Transverse colon (tissue), 4 donors: ENCODE measurements at regions not wholly inside any gene's neighbourhood (a gene's known extent, or its start where the extent isn't known, plus 50 kb on each side); places are given as distances from the start of the nearest gene placed in this dataset.

ENCODE experiments used
- DNase-seq: peaks from one replicate; pipeline ENCODE4 v3.0.0-alpha.2; 2019
- H3K27ac ChIP-seq, 4 donors: fragments of 200-600 bp; sonication (generic); 2 replicates each; pipeline ENCODE4 v1.5.1; 2016 to 2018; ENCODE audit warnings: inconsistent platforms in 4 of 4
- H3K27me3 ChIP-seq: fragments of 200-600 bp; sonication (generic); 2 replicates; pipeline ENCODE4 v1.5.1; 2017; ENCODE audit warnings: inconsistent platforms
- H3K36me3 ChIP-seq, 4 donors: fragments of 200-600 bp; sonication (generic); 2 replicates each; pipeline ENCODE4 v1.5.1; 2017 to 2019; ENCODE audit warnings: inconsistent platforms in 4 of 4
- H3K4me1 ChIP-seq, 4 donors: fragments of 200-600 bp; sonication (generic); 2 replicates each; pipeline ENCODE4 v1.5.1; 2017 to 2020; ENCODE audit warnings: inconsistent platforms in 4 of 4
- H3K4me3 ChIP-seq, 4 donors: fragments of 200-600 bp; sonication (generic); 1 replicate in 1 of 4; 2 replicates in 3 of 4; pipeline versions ENCODE4 v1.5.1 to v1.6.1; 2017 to 2019; ENCODE audit warnings: inconsistent platforms in 4 of 4
- H3K9me3 ChIP-seq, 2 donors: fragments of 200-600 bp; sonication (generic); 2 replicates each; pipeline ENCODE4 v1.5.1; 2017 to 2019; ENCODE audit warnings: inconsistent platforms in 2 of 2
- CTCF ChIP-seq, 5 experiments: fragments of 200-600 bp in 3 of 5; fragments of 450-650 bp in 2 of 5; sonication (generic) in 3 of 5; IDR thresholded peaks; 1 replicate in 2 of 5; 2 replicates in 3 of 5; pipeline ENCODE4 v1.5.1; 2016 to 2017; ENCODE audit warnings: antibody characterized with exemption in 5 of 5, inconsistent platforms in 3 of 5, mild to moderate bottlenecking in 2 of 5, moderate library complexity in 1 of 5
- EP300 ChIP-seq: sonication (generic); formaldehyde crosslinking; IDR thresholded peaks from one replicate; pipeline ENCODE4 v1.6.1; 2017; ENCODE audit warnings: antibody characterized with exemption, low read depth
- POLR2A ChIP-seq: fragments of 450-650 bp; IDR thresholded peaks from one replicate; pipeline ENCODE4 v1.6.1; 2016; ENCODE audit warnings: antibody characterized with exemption, mild to moderate bottlenecking, moderate library complexity
- POLR2AphosphoS5 ChIP-seq, 3 donors: sonication (generic); formaldehyde crosslinking; IDR thresholded peaks; one replicate each; pipeline ENCODE4 v1.6.1; 2016; ENCODE audit warnings: antibody characterized with exemption in 3 of 3
- WGBS, 2 donors: methylation state at CpG; one replicate each; pipeline ENCODE4 v1.1.5; 2018; ENCODE audit warnings: low coverage in 1 of 2; 5-methylcytosine and 5-hydroxymethylcytosine counted together
- in situ Hi-C, 4 donors: fragments of 200-750 bp; cut with MboI; loops; one replicate each; pipeline versions ENCODE4 v1.15.0 to v1.15.1; 2017; ENCODE audit warnings: low sequenced_read_pairs in 3 of 4, low pct_ligation_motif_present in 1 of 4, low pct_unique_long_range_greater_than_20kb in 1 of 4
- intact Hi-C: fragments of 100-400 bp; cut with DNase I; formaldehyde crosslinking; loops from one replicate; pipeline ENCODE4 v1.15.1; 2023; ENCODE audit warnings: low total_unique reads

- WGBS, 2 donors: 62 to 68% methylated on average over 6 to 7 of the region's 7 CpGs
- H3K9me3 ChIP-seq: no peaks in the 10 kb centered on the region
These were observed 361.6 kb downstream of the COG6 start for GRCh38 chr13:40016953-40017660.

GRCh38 chr13:40017662-40018262 lies 362.3 kb downstream of the COG6 start:
- intact Hi-C loops (no loop called here), in situ Hi-C loops (no loop called here)
- Histone ChIP-seq H3K27ac (no peak overlapping the region), H3K36me3 (no peaks in the 10 kb centered on the region), H3K4me1 (no peaks in the 10 kb centered on the region), H3K9me3 (no peaks in the 10 kb centered on the region), H3K4me3 (no peak overlapping the region), H3K27me3 (no peaks in the 10 kb centered on the region)
- no peak for TF ChIP-seq EP300
- no peak for TF ChIP-seq CTCF (IDR thresholded peaks at IDR 0.05)
- no peak for TF ChIP-seq POLR2AphosphoS5 (IDR thresholded peaks at IDR 0.05)
- TF ChIP-seq POLR2A: no peak
- WGBS, 2 donors: 53 to 68% methylated on average over 6 of the region's 6 CpGs
- DNase-seq: no peak

More at GRCh38 chr13:40016953-40017660, 361.6 kb downstream of the COG6 start:
- intact Hi-C loops: no loop called here
- TF ChIP-seq POLR2AphosphoS5 (IDR thresholded peaks at IDR 0.05): no peak
- TF ChIP-seq CTCF (IDR thresholded peaks at IDR 0.05): no peak
- TF ChIP-seq POLR2A: no peak
- no peak for TF ChIP-seq EP300
- Histone ChIP-seq H3K36me3 (no peaks in the 10 kb centered on the region), H3K4me3 (no peak overlapping the region), H3K4me1 (no peaks in the 10 kb centered on the region), H3K27ac (no peak overlapping the region), H3K27me3 (no peaks in the 10 kb centered on the region)
- DNase-seq: no peak
- in situ Hi-C loops: no loop called here

- in situ Hi-C loops: no loop called here
- intact Hi-C loops: no loop called here
- H3K4me3 ChIP-seq: no peak overlapping the region
These were observed 368.2 kb downstream of the COG6 start for GRCh38 chr13:40023595-40024203.

More at GRCh38 chr13:40023595-40024203, 368.2 kb downstream of the COG6 start:
- no peak for DNase-seq
- TF ChIP-seq EP300: no peak
- no peak for TF ChIP-seq CTCF (IDR thresholded peaks at IDR 0.05)
- no peak for TF ChIP-seq POLR2A
- TF ChIP-seq POLR2AphosphoS5 (IDR thresholded peaks at IDR 0.05): no peak
- Histone ChIP-seq H3K36me3 (no peaks in the 10 kb centered on the region), H3K4me1 (no peaks in the 10 kb centered on the region), H3K27me3 (no peaks in the 10 kb centered on the region), H3K27ac (no peak overlapping the region), H3K9me3 (no peaks in the 10 kb centered on the region)
- WGBS, 2 donors: 77 to 79% methylated on average over 3 of the region's 3 CpGs
